Heart left ventricle (tissue), 13 donors: ENCODE measurements at regions not wholly inside any gene's neighbourhood (a gene's known extent, or its start where the extent isn't known, plus 50 kb on each side); places are given as distances from the start of the nearest gene placed in this dataset.

ENCODE experiments used
- CTCF ChIP-seq, 12 donors: fragments of 200-600 bp; sonication (generic) in 4 of 12; IDR thresholded peaks; one replicate each; pipeline versions ENCODE4 v1.5.0 to v1.8.0; 2018 to 2022; ENCODE audit warnings: antibody characterized with exemption in 12 of 12, mild to moderate bottlenecking in 5 of 12
- POLR2A ChIP-seq, 2 donors: fragments of 450-650 bp; IDR thresholded peaks; one replicate each; pipeline ENCODE4 v1.6.1; 2017; ENCODE audit warnings: antibody characterized with exemption in 2 of 2, mild to moderate bottlenecking in 2 of 2, moderate library complexity in 2 of 2
- donor health status: ischemic (EF 13 %, LVEDD 7.1; RV severe dilation, severe dysfunction).
- donor health status: DM: no; HTN: yes; CAD: no.
- donor health status: DM: no; HTN: no; CAD: no.
- donor health status: ischemic (EF 25% LVEDD 6.9; RV normal size, moderate dysfunction).
- donor health status: ischemic (EF 25% LVEDD 5.7; RV mildly dilated, moderate dysfunction).
- donor health status: ischemic (EF 35%, LVEDD 5.7; RV mildly dilated, moderate dysfunction).
- donor health status: nonischemic (EF 11% LVEDD 7.7; RV severe dilation, severe dysfunction).
- donor health status: DM: yes; HTN: yes; CAD: no.
- donor health status: PGD.
- donor health status: ischemic (EF 29% LVEDD 5.4; RV normal size, mild dysfunction).
- donor health status: nonischemic (EF 23%, LVEDD 6.1; RV moderate dilation, normal function).

- TF ChIP-seq CTCF (IDR thresholded peaks at IDR 0.05) (no peak), POLR2A (IDR thresholded peaks at IDR 0.05) (no peak)
Measured at GRCh38 chr3:94887065-94887464, 824.2 kb downstream of the NSUN3 start.
